ENCODE measurements at regions not wholly inside any gene's neighbourhood (a gene's known extent, or its start where the extent isn't known, plus 50 kb on each side); places are given as distances from the start of the nearest gene placed in this dataset.

DNA sequence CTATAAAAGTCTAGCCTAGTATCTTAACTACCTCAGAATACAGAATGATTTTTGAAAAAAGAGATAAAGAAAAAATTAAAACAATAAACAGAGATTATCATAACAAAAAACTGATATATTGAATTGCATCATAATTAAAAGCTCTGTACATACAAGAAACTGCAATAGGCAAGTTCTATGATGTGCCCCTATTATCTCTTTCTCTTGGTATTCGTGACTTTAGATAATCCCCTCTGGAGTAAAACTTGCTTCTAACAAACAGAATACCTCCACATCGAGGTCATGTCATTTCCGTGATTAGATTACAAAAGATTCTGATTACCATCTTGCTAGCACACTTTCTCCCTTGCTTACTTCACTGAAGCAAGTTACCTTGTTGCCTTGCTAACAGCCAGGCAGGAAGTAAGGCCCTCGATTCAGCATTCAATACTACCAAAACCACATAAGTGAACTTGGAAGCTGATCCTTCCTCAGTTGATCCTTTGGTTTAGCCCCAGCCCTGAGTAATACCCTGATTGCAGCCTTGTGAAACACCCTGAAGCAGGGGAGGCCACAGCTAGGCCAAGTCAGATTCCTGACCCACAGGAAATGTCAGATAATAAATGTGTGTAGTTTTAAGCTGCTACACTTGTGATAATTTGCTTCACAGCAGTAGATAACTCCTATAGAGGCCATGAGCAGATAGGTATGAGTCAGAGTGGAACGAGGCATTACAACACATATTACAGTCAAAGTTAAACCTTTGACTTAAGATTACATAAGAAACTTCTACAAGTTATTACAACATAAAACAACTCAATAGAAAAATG lies 53.7 kb upstream of the TMX4 start:
- ATAC-seq, result peak; percentile 60 to 64

DNA sequence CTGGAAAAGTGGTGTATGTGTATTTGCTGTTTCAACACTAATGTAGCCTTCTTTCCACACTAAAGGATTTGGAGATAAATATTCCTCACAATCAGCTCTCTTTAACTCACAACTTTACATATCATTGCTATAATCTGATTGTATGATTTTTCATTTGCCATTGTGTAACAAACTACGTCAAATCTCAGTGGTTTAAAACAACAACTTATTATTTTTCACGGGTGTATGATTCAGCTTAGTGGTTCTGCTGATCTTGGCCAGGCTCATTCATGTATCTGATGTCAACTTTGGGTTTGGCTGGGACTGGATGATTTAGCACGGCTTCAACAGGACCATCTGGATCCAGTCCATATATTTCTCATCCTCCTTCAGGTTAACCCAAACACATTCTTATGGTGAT lies 55.4 kb upstream of the TMX4 start:
- no peak for ATAC-seq

DNA sequence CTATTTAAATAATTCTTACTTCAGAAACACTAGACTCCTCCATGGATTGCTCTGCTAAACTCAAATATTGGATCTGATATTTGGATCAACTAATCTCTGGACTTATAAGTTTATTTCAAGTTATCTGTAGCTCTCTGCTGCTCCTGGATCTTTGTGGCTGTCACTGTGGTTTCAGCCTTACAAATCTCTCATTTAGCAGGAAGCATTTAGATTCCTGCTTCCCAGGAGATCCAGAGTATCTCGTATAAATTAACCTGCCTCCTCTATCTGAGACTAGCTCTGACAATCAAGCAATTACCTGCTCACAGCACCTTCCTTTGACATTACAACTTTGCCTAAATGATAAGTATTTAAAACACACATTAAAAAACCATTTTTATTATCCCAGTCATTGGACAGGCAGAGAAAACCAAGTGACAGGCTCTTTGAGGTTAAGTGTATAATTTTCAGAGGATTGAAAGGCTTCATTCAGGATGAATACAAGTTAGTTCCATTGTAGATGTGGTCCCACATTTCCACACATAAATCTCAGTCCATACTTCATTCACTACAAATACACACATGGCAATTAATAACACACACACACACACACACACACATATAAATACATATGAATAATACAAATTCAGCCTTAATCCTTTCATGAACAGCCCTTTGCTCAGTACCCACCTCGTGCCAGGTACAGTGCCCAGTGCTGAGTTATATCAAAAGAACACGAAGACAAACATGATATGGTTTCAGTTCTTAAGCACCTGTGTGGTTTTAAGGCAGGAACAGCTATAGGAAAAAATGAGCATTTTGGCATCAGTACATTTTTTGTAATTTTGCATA lies 55.5 kb upstream of the PLCB1 start:
- ATAC-seq, result no peak

DNA sequence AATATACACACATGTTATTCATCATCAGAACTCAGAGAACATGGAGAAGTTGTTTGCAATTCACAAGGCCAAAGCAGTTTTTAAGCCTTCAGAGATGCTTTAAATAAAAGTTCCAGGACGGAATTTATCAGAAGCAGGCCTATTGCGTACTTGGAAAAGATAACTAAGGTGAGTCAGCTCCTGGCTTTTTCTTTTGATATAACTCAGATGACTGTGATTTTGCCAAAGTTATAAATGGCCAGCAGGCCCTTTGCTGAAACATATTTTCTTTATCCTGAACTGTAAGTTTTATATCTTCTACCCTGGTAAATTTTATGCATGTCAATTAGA lies 55.0 kb upstream of the PLCB1 start:
- ATAC-seq, result no peak

DNA sequence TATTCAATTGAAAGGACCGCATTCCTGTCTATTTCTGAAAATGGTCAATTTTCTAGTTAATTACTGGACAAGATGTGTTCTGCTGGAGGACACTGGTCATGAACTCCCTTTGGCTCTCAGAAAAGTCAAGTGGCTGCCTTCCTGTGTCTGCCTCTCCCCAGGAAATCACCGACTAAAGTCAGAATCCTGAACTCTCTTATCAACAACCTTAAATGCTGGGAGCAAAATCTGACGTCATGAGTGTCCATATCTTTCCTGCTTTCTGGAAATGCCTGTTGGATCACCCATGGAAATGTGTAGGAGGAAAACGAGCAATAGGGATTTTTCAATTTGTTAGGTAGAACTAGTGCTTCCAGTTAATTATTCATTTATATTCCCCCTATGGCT lies 53.5 kb upstream of the PLCB1 start:
- ATAC-seq, result no peak

DNA sequence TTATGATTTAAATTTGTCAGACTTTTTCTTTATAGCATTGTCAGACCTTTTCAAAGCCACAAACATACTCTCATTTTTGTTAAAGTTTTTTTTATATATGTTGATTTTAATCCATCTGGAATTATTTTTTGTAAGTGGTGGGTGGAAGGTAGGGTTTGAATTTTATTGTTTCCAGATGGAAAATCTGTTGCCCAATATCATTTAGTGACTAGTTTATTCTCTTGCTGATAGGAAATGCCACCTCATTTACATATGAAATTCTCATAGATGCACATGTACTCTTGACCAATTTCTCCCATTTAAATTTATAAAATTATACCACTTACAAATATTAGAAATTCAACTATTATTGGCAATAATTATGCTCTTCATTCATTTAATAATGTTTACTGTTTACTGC lies 52.1 kb upstream of the PLCB1 start:
- no peak for ATAC-seq

DNA sequence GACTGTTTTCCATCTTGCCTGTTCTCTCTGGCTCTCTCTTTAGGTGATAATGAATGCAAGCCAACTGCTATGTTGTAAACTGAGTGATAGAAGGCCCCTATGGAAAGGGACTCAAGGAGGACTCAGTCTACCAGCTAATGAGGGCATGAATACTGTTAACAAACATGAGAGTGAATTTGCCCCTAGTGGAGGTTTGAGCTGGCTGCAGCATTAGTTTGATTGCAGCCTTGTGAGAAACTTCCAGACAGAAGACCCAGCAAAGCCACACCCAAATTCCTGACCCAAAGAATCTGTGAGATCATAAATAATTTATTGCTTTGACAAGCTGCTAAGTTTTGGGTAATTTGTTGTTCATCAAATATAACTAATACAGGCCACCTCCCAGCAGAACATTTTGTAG lies 50.0 kb upstream of the PLCB1 start:
- ATAC-seq, result no peak

Measured in activated CD4-positive, CD25-positive, alpha-beta regulatory T cell treated with anti-CD3 and anti-CD28 coated beads, Interleukin-2, amount 50 U/mL, for 24 hours (primary cell).